ENCODE measurements at regions not wholly inside any gene's neighbourhood (a gene's known extent, or its start where the extent isn't known, plus 50 kb on each side); places are given as distances from the start of the nearest gene placed in this dataset.

DNA sequence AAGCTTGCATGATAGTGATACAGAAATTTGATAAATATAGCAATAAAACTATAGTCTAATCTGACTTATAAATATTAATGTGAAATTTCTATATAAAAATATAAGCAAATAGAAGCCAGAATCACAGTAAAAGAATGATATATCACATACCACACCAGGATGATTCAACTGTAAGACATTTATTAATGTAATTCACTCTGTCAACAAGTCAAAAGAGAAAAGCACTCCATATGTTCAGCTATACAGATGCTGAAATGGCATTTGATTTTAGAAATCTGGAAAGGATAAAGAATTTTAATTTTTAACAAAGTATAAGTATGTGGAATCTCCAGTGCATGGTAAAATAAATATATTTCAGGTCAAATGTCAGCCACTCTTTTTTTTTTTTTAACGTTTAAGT lies 372.4 kb downstream of the KCNN2 start:
- ATAC-seq = no peak
- 41 to 54% methylated on average over 1 of the region's 1 CpG for WGBS, 2 donors
- intact Hi-C loops (cut with DNase I) = no loop called here
- no peaks in the 10 kb centered on the region for H3K36me3 ChIP-seq (replicated peaks in 1 of 2; ENCODE audit: insufficient read depth in 1 of 2, low read depth in 2 of 2)
- no peaks in the 10 kb centered on the region for H3K27me3 ChIP-seq
- H3K4me1 ChIP-seq = no peaks in the 10 kb centered on the region
- no peak overlapping the region for H3K27ac ChIP-seq
- no peak overlapping the region for H3K4me3 ChIP-seq
- DNase-seq = no peak
- no peak for TF ChIP-seq POLR2A (IDR thresholded peaks at IDR 0.05)
- TF ChIP-seq, protein P1, sequence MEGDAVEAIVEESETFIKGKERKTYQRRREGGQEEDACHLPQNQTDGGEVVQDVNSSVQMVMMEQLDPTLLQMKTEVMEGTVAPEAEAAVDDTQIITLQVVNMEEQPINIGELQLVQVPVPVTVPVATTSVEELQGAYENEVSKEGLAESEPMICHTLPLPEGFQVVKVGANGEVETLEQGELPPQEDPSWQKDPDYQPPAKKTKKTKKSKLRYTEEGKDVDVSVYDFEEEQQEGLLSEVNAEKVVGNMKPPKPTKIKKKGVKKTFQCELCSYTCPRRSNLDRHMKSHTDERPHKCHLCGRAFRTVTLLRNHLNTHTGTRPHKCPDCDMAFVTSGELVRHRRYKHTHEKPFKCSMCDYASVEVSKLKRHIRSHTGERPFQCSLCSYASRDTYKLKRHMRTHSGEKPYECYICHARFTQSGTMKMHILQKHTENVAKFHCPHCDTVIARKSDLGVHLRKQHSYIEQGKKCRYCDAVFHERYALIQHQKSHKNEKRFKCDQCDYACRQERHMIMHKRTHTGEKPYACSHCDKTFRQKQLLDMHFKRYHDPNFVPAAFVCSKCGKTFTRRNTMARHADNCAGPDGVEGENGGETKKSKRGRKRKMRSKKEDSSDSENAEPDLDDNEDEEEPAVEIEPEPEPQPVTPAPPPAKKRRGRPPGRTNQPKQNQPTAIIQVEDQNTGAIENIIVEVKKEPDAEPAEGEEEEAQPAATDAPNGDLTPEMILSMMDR (IDR thresholded peaks at IDR 0.05) = no peak
- peaks cover 0 to 4% (median 0%) of the 10 kb centered on the region in 3 donors for H3K9me3 ChIP-seq

DNA sequence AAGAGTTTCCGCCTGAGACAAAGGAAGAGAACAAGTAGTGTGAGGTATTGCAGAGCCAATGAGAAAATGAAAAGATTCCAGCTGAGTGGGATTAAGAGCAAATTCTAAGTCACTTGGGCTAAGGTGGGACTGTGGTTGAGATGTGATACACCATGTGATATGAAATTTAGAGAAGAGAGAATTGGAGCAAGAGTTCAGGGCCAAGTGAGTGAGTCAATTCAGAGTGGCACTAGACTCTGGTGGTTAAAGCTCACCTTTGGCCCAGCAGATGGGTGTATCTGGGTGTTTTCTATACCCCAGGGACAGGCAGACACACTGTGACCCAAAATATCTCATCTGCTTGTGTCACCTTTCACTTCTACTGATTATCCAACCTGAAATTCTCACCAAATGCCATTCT lies 368.1 kb downstream of the KCNN2 start:
- no peaks in the 10 kb centered on the region for H3K4me1 ChIP-seq
- DNase-seq (no peak), ATAC-seq (no peak)
- no peak overlapping the region for H3K27ac ChIP-seq
- intact Hi-C loops (cut with DNase I) = no loop called here
- no peaks in the 10 kb centered on the region for H3K9me3 ChIP-seq
- no peaks in the 10 kb centered on the region for H3K27me3 ChIP-seq
- 59 to 71% methylated on average over 1 of the region's 1 CpG for WGBS, 2 donors
- H3K4me3 ChIP-seq = no peak overlapping the region
- no peaks in the 10 kb centered on the region for H3K36me3 ChIP-seq (replicated peaks in 1 of 2; ENCODE audit: insufficient read depth in 1 of 2, low read depth in 2 of 2)
- no peak for TF ChIP-seq POLR2A (IDR thresholded peaks at IDR 0.05)

DNA sequence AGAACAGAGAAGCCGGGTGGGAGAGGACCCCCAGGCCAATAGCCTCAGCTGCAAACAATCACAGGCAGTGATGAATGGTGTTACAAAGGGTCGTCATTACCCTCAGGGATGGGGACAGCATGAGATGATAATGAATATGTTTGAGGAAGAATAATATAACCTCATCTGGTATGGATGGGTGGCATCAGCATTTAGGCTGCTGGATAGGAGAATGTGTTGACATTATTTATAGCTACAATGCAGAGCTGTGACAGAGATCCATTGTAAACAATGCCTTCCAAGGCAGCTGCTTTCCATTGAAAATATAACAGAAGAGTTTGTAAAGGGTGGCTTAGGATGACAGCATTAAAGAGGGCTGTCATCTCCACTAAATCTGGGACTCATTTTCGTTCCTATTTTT lies 365.5 kb downstream of the KCNN2 start:
- no peaks in the 10 kb centered on the region for H3K4me1 ChIP-seq
- intact Hi-C loops (cut with DNase I) = no loop called here
- H3K27me3 ChIP-seq = no peaks in the 10 kb centered on the region
- H3K4me3 ChIP-seq = no peak overlapping the region
- no peak for DNase-seq
- no peak overlapping the region for H3K27ac ChIP-seq
- WGBS, 2 donors = 35 to 43% methylated on average over 3 of the region's 3 CpGs
- H3K9me3 ChIP-seq = peaks cover 0 to 6% (median 0%) of the 10 kb centered on the region in 3 donors
- ATAC-seq = no peak
- TF ChIP-seq, protein P1 (IDR thresholded peaks at IDR 0.05) = no peak
- no peak for TF ChIP-seq POLR2A (IDR thresholded peaks at IDR 0.05)
- no peaks in the 10 kb centered on the region for H3K36me3 ChIP-seq (replicated peaks in 1 of 2; ENCODE audit: insufficient read depth in 1 of 2, low read depth in 2 of 2)

DNA sequence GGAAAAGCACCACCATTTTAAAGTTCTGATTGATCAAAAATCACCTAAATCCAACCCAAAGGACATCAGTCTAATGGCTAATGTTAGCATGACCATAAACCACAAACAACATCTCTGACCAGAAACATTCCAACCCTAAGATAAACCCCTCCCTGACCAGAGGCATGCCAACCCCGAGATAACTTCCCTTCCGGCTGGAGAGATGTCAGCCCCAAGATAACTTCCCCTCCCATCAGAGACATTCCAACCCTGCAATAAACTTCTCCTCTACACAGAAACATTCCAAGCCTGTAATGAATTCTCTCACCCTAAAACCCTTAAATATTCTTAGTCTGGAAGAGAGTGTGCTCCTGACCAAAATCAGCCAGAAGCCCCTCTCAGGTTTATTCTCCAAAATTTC lies 364.3 kb downstream of the KCNN2 start:
- ATAC-seq (no peak), DNase-seq (no peak)
- Histone ChIP-seq H3K27ac (no peak overlapping the region), H3K36me3 (replicated peaks in 1 of 2; ENCODE audit: insufficient read depth in 1 of 2, low read depth in 2 of 2) (no peaks in the 10 kb centered on the region), H3K9me3 (peaks cover 0 to 6% (median 0%) of the 10 kb centered on the region in 3 donors), H3K27me3 (no peaks in the 10 kb centered on the region), H3K4me3 (no peak overlapping the region), H3K4me1 (no peaks in the 10 kb centered on the region)
- 48 to 63% methylated on average over 2 of the region's 2 CpGs for WGBS, 2 donors
- TF ChIP-seq, protein P1 (IDR thresholded peaks at IDR 0.05) = no peak
- no peak for TF ChIP-seq POLR2A (IDR thresholded peaks at IDR 0.05)
- intact Hi-C loops (cut with DNase I) = no loop called here

DNA sequence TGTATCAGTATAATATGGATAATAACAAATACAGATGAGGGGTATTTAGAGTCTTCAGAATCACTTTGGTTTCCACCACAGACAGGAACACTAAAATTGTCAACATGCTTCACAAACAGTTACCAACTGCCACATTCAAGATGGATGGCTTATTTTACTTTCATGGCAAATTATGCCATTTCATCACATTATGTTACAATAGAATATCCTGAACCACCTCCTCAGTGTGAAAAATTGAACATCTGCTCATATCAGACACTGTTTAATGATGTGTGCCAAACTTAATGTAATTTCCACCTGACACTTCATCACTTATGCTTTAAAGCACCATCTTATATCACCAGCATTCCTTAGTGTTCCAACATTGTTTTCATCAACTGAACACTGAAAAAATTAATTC lies 357.4 kb downstream of the KCNN2 start:
- Histone ChIP-seq H3K4me3 (no peak overlapping the region), H3K4me1 (no peaks in the 10 kb centered on the region), H3K36me3 (replicated peaks in 1 of 2; ENCODE audit: insufficient read depth in 1 of 2, low read depth in 2 of 2) (no peaks in the 10 kb centered on the region), H3K9me3 (peaks cover 0 to 6% (median 0%) of the 10 kb centered on the region in 3 donors), H3K27me3 (no peaks in the 10 kb centered on the region), H3K27ac (no peak overlapping the region)
- DNase-seq (no peak), ATAC-seq (no peak)
- TF ChIP-seq, protein P1 (IDR thresholded peaks at IDR 0.05) = no peak
- no peak for TF ChIP-seq POLR2A (IDR thresholded peaks at IDR 0.05)
- intact Hi-C loops (cut with DNase I) = no loop called here

Measured in body of pancreas (tissue), 4 donors.